EL (cell line): ENCODE measurements at regions not wholly inside any gene's neighbourhood (a gene's known extent, or its start where the extent isn't known, plus 50 kb on each side); places are given as distances from the start of the nearest gene placed in this dataset.

ENCODE experiments used
- DNase-seq: peaks from one replicate; pipeline ENCODE4 v3.0.0-alpha.2; 2016

- DNase-seq = no peak
Measured at GRCh38 chr15:69801144-69801543, 296.6 kb downstream of the TLE3 start.

- no peak for DNase-seq
Measured at GRCh38 chr15:69802432-69802831, 295.3 kb downstream of the TLE3 start.

DNA sequence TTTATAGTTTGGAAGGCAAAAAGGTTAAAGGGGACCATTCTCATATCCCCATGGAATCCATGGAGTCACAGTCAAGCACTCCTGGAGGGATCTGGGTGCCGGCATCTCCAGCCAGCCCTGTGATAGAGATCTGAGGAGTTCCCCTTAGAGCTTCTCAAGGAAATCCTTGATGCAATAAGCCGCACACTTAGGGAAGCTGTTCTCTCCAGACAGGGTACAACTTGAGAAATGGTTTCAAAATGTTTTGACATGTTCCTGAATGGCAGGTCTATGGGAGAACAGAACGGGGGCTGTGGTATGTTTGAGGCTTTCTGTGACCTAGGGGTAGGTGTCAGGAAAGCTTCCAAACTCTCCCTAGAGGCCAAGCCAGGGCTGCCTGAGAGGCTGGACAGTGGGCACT is 292.9 kb downstream of the TLE3 start:
- no peak for DNase-seq

GRCh38 chr15:69805248-69805953 is 292.3 kb downstream of the TLE3 start:
- no peak for DNase-seq

GRCh38 chr15:69806287-69806915 is 291.3 kb downstream of the TLE3 start:
- no peak for DNase-seq

DNA sequence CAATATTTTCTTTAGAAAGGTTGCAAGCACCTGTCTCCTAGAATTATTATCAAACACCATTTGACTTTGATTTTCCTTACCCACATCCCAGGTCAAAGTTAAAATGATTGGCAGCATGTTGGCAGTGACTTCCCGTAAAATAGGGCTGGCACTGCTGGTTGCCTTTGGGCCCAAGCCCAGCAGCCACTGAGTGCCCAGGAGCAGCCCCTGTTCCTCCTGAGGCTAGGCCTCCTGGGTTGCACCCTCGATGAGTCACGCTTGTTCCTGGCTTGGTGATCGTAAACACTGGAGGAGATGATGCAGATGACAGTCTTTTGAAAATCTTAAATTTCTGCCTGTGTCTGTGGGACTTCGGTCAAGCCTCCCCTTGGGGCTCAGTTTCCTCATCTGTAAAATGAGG is 290.0 kb downstream of the TLE3 start:
- DNase-seq = peak; percentile 54

GRCh38 chr15:69808756-69809155 is 289.0 kb downstream of the TLE3 start:
- DNase-seq = no peak

GRCh38 chr15:69809421-69809820 is 288.3 kb downstream of the TLE3 start:
- no peak for DNase-seq

DNA sequence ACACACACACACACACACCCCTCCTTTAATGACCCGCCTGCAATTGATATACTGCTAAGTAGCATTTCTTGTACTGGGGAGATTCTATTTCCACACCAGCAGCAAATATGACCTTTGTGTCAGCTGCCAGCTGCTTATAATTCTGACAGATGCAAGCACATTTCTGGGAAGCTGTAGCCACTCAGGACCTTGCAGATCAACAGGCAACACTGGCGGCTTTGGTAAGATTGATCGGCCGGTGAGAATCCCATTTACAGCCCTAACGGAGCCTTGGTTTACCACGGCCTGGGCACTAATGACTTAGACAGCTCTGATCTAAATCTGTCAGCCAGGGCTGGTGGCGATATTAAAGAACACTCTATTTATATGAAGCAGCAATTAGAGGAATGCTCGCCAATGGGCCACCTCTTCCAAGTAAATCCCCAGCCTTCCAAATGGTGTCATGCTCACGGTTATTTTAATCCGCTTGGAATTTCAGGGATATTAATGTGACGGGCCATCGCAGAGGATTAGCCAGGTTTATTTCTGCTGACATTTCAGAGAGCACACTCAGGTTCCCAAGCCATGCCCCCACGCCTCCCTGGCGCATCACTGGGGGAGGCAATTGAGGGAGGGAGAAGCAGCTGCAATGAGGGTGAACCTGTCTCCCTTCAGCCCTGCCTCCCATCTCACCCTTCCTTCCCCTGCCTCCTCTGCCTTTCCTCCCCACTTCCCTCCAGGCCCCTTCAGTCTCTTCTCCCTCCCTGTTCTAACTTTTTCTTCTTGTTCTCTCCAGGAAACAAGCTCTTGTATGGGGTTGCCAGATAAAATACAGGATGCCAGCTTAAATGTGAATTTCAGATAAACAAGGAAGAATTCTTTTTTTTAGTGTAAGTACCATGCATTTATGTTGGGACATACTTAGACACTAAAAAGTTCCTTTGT is 287.0 kb downstream of the TLE3 start:
- DNase-seq = no peak

GRCh38 chr15:69812861-69813261 is 284.9 kb downstream of the TLE3 start:
- no peak for DNase-seq

DNA sequence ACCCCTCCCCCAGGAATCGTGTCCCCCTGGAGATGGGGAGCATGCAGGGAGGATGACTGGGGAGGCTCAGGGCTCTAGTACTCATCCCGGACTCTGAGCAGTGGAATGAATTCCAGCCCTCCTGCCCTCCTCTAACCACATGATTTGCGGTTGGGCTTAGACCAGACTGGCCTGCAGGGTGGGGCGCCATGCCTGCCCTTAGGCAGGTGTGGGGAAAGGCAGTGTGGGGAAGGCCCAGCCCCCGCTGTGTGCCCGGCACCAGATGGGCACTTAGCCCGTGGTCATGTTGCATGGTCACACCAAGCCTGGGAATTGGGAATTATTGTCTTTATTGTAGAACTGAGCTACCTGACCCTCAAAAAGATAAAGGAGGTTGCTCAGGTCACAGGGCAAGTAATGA is 283.8 kb downstream of the TLE3 start:
- DNase-seq = no peak

- DNase-seq = no peak
Measured at GRCh38 chr15:69814932-69815331, 282.8 kb downstream of the TLE3 start.

DNA sequence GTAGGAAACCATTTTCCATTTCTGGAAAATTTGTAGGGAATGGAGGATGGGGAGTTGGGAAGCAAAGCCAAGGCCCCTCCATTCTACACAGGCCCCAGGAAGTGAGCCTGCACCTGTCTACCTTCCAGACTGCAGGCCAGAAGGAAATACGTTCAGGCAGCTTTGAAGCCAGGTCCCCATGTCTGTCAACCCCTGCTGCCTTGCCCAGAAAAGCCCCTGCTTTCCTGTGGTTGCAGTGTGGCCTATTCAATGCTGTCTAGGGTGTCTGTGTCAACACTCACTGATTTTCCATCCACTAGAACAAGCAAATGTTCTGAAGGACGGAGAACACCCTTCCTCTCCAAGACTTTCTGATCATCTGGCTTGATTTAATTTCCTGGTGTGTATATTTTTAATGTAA is 281.9 kb downstream of the TLE3 start:
- DNase-seq = no peak

- no peak for DNase-seq
Measured at GRCh38 chr15:69816522-69816921, 281.2 kb downstream of the TLE3 start.

- DNase-seq = no peak
Measured at GRCh38 chr15:69818529-69818928, 279.2 kb downstream of the TLE3 start.

- no peak for DNase-seq
Measured at GRCh38 chr15:69819371-69819770, 278.3 kb downstream of the TLE3 start.

DNA sequence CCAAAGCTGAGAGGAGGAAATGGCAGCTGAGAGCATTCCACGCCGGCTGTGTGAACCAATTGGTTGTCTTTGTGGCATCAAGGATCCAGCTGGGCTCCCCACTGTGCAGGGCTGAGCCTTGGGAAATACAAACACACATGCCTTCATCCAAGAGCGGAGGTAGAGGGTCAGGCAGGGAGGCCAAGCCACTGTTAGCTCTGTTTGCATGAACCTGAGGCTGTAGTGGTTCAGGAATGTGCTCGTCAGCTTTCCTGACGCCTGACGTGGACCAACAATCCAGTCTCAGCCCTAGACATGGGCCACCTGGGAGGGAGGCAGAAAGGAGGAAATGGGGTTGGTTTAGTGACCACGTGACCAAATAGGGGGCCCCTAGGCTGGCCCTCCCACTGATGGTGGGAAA is 276.9 kb downstream of the TLE3 start:
- DNase-seq = no peak

DNA sequence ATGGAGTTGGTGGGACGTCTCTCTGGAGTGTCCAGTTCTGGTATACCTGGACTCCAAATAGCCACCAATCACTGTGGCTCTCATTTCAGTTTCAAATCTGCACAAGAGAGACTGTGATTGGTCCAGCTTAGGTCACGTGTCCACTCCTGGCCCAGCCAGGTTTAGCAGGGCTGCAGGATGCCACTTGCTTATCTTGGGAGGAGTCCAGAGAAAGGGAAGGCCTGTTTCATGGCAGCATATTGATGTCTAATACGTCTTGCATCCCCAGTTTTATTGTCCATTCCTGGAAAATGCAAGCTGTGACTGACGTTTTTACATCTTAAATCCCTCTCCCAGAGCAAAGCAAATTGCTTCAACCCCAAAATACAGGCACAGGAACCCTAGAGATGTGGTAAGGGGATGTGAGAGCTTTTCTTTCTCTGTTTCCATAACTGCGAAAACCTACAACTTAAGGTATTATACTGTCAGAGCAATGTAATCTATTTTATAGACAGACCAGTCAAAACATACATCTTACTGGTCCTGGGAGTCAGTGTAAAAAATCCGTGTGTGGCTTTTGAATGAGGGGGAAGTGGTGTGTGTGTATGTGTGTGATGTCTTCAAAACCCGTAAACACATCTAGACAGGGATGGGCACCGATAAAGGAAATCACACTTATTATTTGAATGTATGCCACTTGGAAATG is 274.4 kb downstream of the TLE3 start:
- peak; percentile 14 for DNase-seq

- DNase-seq = no peak
Measured at GRCh38 chr15:69824075-69824876, 273.4 kb downstream of the TLE3 start.

GRCh38 chr15:69824877-69825406 is 272.8 kb downstream of the TLE3 start:
- DNase-seq = no peak

- DNase-seq = no peak
Measured at GRCh38 chr15:69825941-69826818, 271.5 kb downstream of the TLE3 start.
